Suprapubic skin (tissue), 4 donors: ENCODE measurements at regions not wholly inside any gene's neighbourhood (a gene's known extent, or its start where the extent isn't known, plus 50 kb on each side); places are given as distances from the start of the nearest gene placed in this dataset.

Source experiments
- POLR2A ChIP-seq, 2 donors: fragments of 450-650 bp; IDR thresholded peaks; one replicate each; pipeline ENCODE4 v1.6.1; 2017; ENCODE audit warnings: antibody characterized with exemption in 2 of 2, mild to moderate bottlenecking in 2 of 2, moderate library complexity in 2 of 2
- POLR2AphosphoS5 ChIP-seq, 3 donors: sonication (generic); formaldehyde crosslinking; IDR thresholded peaks; one replicate each; pipeline ENCODE4 v1.6.1; 2017; ENCODE audit warnings: antibody characterized with exemption in 3 of 3
- TF ChIP-seq, protein P1 (sequence below), 2 donors: fragments of 200-600 bp in 1 of 2; fragments of 450-650 bp in 1 of 2; sonication (generic) in 1 of 2; IDR thresholded peaks; one replicate each; pipeline ENCODE4 v1.5.1; 2016 to 2019; ENCODE audit warnings: antibody characterized with exemption in 2 of 2, mild to moderate bottlenecking in 1 of 2, moderate library complexity in 1 of 2

DNA sequence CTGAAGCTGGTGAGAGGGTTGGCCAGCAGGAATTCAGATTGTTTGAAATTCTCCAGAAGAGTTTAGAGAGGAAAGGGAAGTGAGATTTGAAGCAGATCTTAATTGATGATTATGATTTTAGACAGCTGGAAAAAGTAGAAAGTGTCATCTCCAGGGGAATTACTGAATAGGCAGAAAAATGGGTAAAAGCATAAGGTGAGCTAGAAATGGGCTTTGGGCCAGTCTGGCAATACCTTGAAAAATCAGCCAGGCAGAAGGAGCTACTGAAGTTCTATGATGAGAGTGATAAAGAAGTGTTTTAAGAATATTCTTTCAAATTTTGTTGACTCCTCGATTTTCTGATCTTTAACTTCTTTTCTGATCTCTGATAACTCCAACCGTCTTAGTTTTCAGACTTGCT, 172.9 kb upstream of the CCDC150 start:
- no peak for TF ChIP-seq POLR2A (IDR thresholded peaks at IDR 0.05)
- no peak for TF ChIP-seq POLR2AphosphoS5 (IDR thresholded peaks at IDR 0.05)
- TF ChIP-seq, protein P1, sequence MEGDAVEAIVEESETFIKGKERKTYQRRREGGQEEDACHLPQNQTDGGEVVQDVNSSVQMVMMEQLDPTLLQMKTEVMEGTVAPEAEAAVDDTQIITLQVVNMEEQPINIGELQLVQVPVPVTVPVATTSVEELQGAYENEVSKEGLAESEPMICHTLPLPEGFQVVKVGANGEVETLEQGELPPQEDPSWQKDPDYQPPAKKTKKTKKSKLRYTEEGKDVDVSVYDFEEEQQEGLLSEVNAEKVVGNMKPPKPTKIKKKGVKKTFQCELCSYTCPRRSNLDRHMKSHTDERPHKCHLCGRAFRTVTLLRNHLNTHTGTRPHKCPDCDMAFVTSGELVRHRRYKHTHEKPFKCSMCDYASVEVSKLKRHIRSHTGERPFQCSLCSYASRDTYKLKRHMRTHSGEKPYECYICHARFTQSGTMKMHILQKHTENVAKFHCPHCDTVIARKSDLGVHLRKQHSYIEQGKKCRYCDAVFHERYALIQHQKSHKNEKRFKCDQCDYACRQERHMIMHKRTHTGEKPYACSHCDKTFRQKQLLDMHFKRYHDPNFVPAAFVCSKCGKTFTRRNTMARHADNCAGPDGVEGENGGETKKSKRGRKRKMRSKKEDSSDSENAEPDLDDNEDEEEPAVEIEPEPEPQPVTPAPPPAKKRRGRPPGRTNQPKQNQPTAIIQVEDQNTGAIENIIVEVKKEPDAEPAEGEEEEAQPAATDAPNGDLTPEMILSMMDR (IDR thresholded peaks at IDR 0.05): no peak
